ENCODE measurements at regions not wholly inside any gene's neighbourhood (a gene's known extent, or its start where the extent isn't known, plus 50 kb on each side); places are given as distances from the start of the nearest gene placed in this dataset.

GRCh38 chr9:79939819-79940218, 368.1 kb downstream of the TLE4 start:
- ATAC-seq, result no peak
- intact Hi-C loops (cut with DNase I), result no loop called here
- H3K27ac ChIP-seq, result no peak overlapping the region

GRCh38 chr9:79936336-79936735, 364.6 kb downstream of the TLE4 start:
- ATAC-seq (no peak), DNase-seq (no peak)
- intact Hi-C loops (cut with DNase I), result no loop called here
- Histone ChIP-seq H3K27ac (no peak overlapping the region), H3K9me3 (no peaks in the 10 kb centered on the region), H3K36me3 (ENCODE audit: insufficient read depth in 1 of 2, low read depth in 1 of 2) (no peaks in the 10 kb centered on the region), H3K27me3 (ENCODE audit: insufficient read depth in 3 of 3, low read length in 2 of 3) (no peaks in the 10 kb centered on the region), H3K4me3 (no peak overlapping the region), H3K4me1 (no peaks in the 10 kb centered on the region)
- no peak for TF ChIP-seq CTCF (IDR thresholded peaks at IDR 0.05)
- WGBS, 3 donors, result 66 to 79% (median 67%) methylated on average over 4 of the region's 4 CpGs

More at GRCh38 chr9:79939819-79940218, 368.1 kb downstream of the TLE4 start:
- DNase-seq, result no peak
- Histone ChIP-seq H3K4me1 (no peaks in the 10 kb centered on the region), H3K4me3 (no peak overlapping the region), H3K9me3 (no peaks in the 10 kb centered on the region), H3K36me3 (ENCODE audit: insufficient read depth in 1 of 2, low read depth in 1 of 2) (no peaks in the 10 kb centered on the region), H3K27me3 (ENCODE audit: insufficient read depth in 3 of 3, low read length in 2 of 3) (no peaks in the 10 kb centered on the region)
- no peak for TF ChIP-seq CTCF (IDR thresholded peaks at IDR 0.05)
- WGBS, 3 donors, result 5 to 23% (median 15%) methylated on average over 5 of the region's 5 CpGs

- DNase-seq, result no peak
- no peaks in the 10 kb centered on the region for H3K4me1 ChIP-seq
- no peaks in the 10 kb centered on the region for H3K27me3 ChIP-seq (ENCODE audit: insufficient read depth in 3 of 3, low read length in 2 of 3)
- intact Hi-C loops (cut with DNase I), result no loop called here
- H3K9me3 ChIP-seq, result no peaks in the 10 kb centered on the region
- no peak for ATAC-seq
- H3K27ac ChIP-seq, result no peak overlapping the region
- H3K36me3 ChIP-seq (ENCODE audit: insufficient read depth in 1 of 2, low read depth in 1 of 2), result no peaks in the 10 kb centered on the region
- no peak for TF ChIP-seq CTCF (IDR thresholded peaks at IDR 0.05)
- no peak overlapping the region for H3K4me3 ChIP-seq
- WGBS, 3 donors, result 85 to 91% (median 90%) methylated on average over 4 of the region's 4 CpGs
Measured at GRCh38 chr9:79929285-79929684, 357.5 kb downstream of the TLE4 start.

GRCh38 chr9:79928661-79929223, 357.0 kb downstream of the TLE4 start:
- 78 to 95% (median 88%) methylated on average over 4 of the region's 4 CpGs for WGBS, 3 donors
- Histone ChIP-seq H3K36me3 (ENCODE audit: insufficient read depth in 1 of 2, low read depth in 1 of 2) (no peaks in the 10 kb centered on the region), H3K27me3 (ENCODE audit: insufficient read depth in 3 of 3, low read length in 2 of 3) (no peaks in the 10 kb centered on the region), H3K4me3 (no peak overlapping the region), H3K9me3 (no peaks in the 10 kb centered on the region), H3K4me1 (no peaks in the 10 kb centered on the region), H3K27ac (no peak overlapping the region)
- no peak for DNase-seq
- no peak for TF ChIP-seq CTCF (IDR thresholded peaks at IDR 0.05)
- ATAC-seq, result no peak
- intact Hi-C loops (cut with DNase I), result no loop called here

GRCh38 chr9:79925326-79925725, 353.6 kb downstream of the TLE4 start:
- Histone ChIP-seq H3K4me1 (no peaks in the 10 kb centered on the region), H3K27me3 (ENCODE audit: insufficient read depth in 3 of 3, low read length in 2 of 3) (no peaks in the 10 kb centered on the region), H3K36me3 (ENCODE audit: insufficient read depth in 1 of 2, low read depth in 1 of 2) (no peaks in the 10 kb centered on the region), H3K4me3 (no peak overlapping the region), H3K27ac (no peak overlapping the region), H3K9me3 (no peaks in the 10 kb centered on the region)
- no peak for TF ChIP-seq CTCF (IDR thresholded peaks at IDR 0.05)
- DNase-seq (no peak), ATAC-seq (no peak)
- intact Hi-C loops (cut with DNase I), result no loop called here
